SK-N-SH (cell line): ENCODE measurements at regions not wholly inside any gene's neighbourhood (a gene's known extent, or its start where the extent isn't known, plus 50 kb on each side); places are given as distances from the start of the nearest gene placed in this dataset.

Experiments
- CTCF ChIA-PET: fragments of 300-600, 350-600 bp; formaldehyde crosslinking; extraction: SDS; loops from one replicate; lab custom pipeline; 2021; lab: Yijun Ruan, JAX
- POLR2A ChIA-PET: fragments of 350-600 bp; sonication (Branson Sonifier 250); formaldehyde crosslinking; extraction: SDS; loops from one replicate; lab custom pipeline; 2020; ENCODE audit warnings: antibody characterized with exemption, inconsistent platforms; lab: Yijun Ruan, JAX
- DNase-seq: peaks from one replicate; pipeline ENCODE4 v3.0.0; 2012
- H2AFZ ChIP-seq: fragments of 200-600 bp; sonication (generic); 2 replicates; pipeline ENCODE4 v1.8.1; 2016; ENCODE audit warnings: antibody characterized with exemption, mild to moderate bottlenecking, low read depth
- H3F3A ChIP-seq: fragments of 200-600 bp; sonication (generic); replicated peaks from 2 replicates; pipeline ENCODE3; 2016; ENCODE audit warnings: antibody characterized with exemption, mild to moderate bottlenecking; ENCODE audit not compliant: insufficient read depth
- H3K27ac ChIP-seq, 2 experiments: fragments of 200-500 bp in 1 of 2; fragments of 200-600 bp in 1 of 2; sonication (Bioruptor generic) in 1 of 2; sonication (generic), shearing (Covaris generic) in 1 of 2; 2 replicates each; pipeline versions ENCODE4 v1.5.1 to v1.6.1; 2014 to 2016; ENCODE audit warnings: low read depth in 2 of 2, inconsistent platforms in 1 of 2, low read length in 1 of 2, mild to moderate bottlenecking in 1 of 2, mixed read lengths in 1 of 2
- H3K27me3 ChIP-seq: fragments of 200-600 bp; sonication (generic), shearing (Covaris generic); 2 replicates; pipeline ENCODE4 v1.6.1; 2016; ENCODE audit warnings: mixed run types; ENCODE audit not compliant: insufficient read depth
- H3K36me3 ChIP-seq, 2 experiments: fragments of 200-500 bp in 1 of 2; fragments of 200-600 bp in 1 of 2; sonication (Bioruptor generic) in 1 of 2; sonication (generic) in 1 of 2; replicated peaks in 1 of 2; 2 replicates each; pipeline versions ENCODE3 to v1.5.1; 2014 to 2016; ENCODE audit warnings: low read length in 1 of 2, mild to moderate bottlenecking in 1 of 2; ENCODE audit not compliant: insufficient read depth in 2 of 2, control insufficient read depth in 1 of 2
- H3K4me1 ChIP-seq, 2 experiments: fragments of 200-500 bp in 1 of 2; fragments of 200-600 bp in 1 of 2; sonication (Bioruptor generic) in 1 of 2; sonication (generic), shearing (Covaris generic) in 1 of 2; 2 replicates each; pipeline versions ENCODE4 v1.5.1 to v1.6.1; 2014 to 2016; ENCODE audit warnings: low read depth in 1 of 2, low read length in 1 of 2, mixed run types in 1 of 2; ENCODE audit not compliant: insufficient read depth in 2 of 2, control insufficient read depth in 1 of 2
- H3K4me2 ChIP-seq: fragments of 200-600 bp; sonication (generic), shearing (Covaris generic); 2 replicates; pipeline ENCODE4 v1.6.1; 2017; ENCODE audit warnings: mixed run types
- H3K4me3 ChIP-seq, 2 experiments: fragments of 200-500 bp in 1 of 2; fragments of 200-600 bp in 1 of 2; sonication (Bioruptor generic) in 1 of 2; sonication (generic), shearing (Covaris generic) in 1 of 2; 2 replicates each; pipeline versions ENCODE4 v1.5.1 to v1.8.1; 2014 to 2016; ENCODE audit warnings: low read depth in 2 of 2, inconsistent platforms in 1 of 2, low read length in 1 of 2, mild to moderate bottlenecking in 1 of 2, mixed read lengths in 1 of 2, moderate library complexity in 1 of 2
- H3K79me2 ChIP-seq: fragments of 200-600 bp; sonication (generic); 2 replicates; pipeline ENCODE4 v1.8.1; 2017; ENCODE audit warnings: mild to moderate bottlenecking; ENCODE audit not compliant: insufficient read depth
- H3K9ac ChIP-seq: fragments of 200-600 bp; sonication (generic); 2 replicates; pipeline ENCODE4 v1.6.1; 2017; ENCODE audit warnings: mixed run types
- H3K9me2 ChIP-seq: fragments of 200-600 bp; sonication (generic); 2 replicates; pipeline ENCODE4 v1.6.1; 2017; ENCODE audit warnings: mixed run types
- H3K9me3 ChIP-seq: fragments of 200-600 bp; sonication (generic); 2 replicates; pipeline ENCODE4 v1.6.1; 2017; ENCODE audit warnings: mixed run types, mild to moderate bottlenecking, moderate library complexity
- H4K20me1 ChIP-seq: fragments of 200-600 bp; sonication (generic); 2 replicates; pipeline ENCODE4 v1.6.1; 2017; ENCODE audit warnings: mild to moderate bottlenecking, mixed run types; ENCODE audit not compliant: insufficient read depth
- ELF1 ChIP-seq: IDR thresholded peaks from 2 replicates; pipeline ENCODE4 v1.4.0; 2012
- EP300 ChIP-seq, 2 experiments: IDR thresholded peaks; 2 replicates each; pipeline versions ENCODE4 v1.4.0 to v1.6.1; 2012; ENCODE audit warnings: borderline replicate concordance in 1 of 2, low read depth in 1 of 2, low read length in 1 of 2
- EZH2phosphoT487 ChIP-seq: fragments of 200-600 bp; sonication (generic); IDR thresholded peaks from 2 replicates; pipeline ENCODE4 v1.6.1; 2017; ENCODE audit warnings: low read depth, mixed run types, mild to moderate bottlenecking, antibody characterized with exemption, moderate library complexity, borderline replicate concordance
- FOSL2 ChIP-seq: IDR thresholded peaks from 2 replicates; pipeline ENCODE4 v1.4.0; 2012; ENCODE audit warnings: low read depth, mild to moderate bottlenecking, moderate library complexity, borderline replicate concordance
- FOXJ3 ChIP-seq: sonication (generic); formaldehyde crosslinking; IDR thresholded peaks from 2 replicates; pipeline ENCODE4 v1.5.1; 2020; ENCODE audit warnings: mild to moderate bottlenecking, missing genetic modification reagents
- FOXM1 ChIP-seq: IDR thresholded peaks from 2 replicates; pipeline ENCODE4 v1.4.0; 2012; ENCODE audit warnings: low read depth, mild to moderate bottlenecking
- IRF3 ChIP-seq: fragments of 150-350 bp; IDR thresholded peaks from 2 replicates; pipeline ENCODE4 v1.6.1; 2016; ENCODE audit warnings: mild to moderate bottlenecking, low read depth, low read length
- JUND ChIP-seq: IDR thresholded peaks from 2 replicates; pipeline ENCODE4 v1.4.0; 2012
- MEF2A ChIP-seq: IDR thresholded peaks from 2 replicates; pipeline ENCODE4 v1.4.0; 2012; ENCODE audit warnings: low read depth, borderline replicate concordance
- NFIC ChIP-seq: IDR thresholded peaks from 2 replicates; pipeline ENCODE4 v1.4.0; 2012; ENCODE audit warnings: borderline replicate concordance
- NRF1 ChIP-seq: IDR thresholded peaks from 2 replicates; pipeline ENCODE4 v1.6.1; 2012; ENCODE audit warnings: low read depth, mild to moderate bottlenecking, low read length
- RAD21 ChIP-seq: IDR thresholded peaks from 2 replicates; pipeline ENCODE4 v1.6.1; 2012; ENCODE audit warnings: mild to moderate bottlenecking, low read length
- REST ChIP-seq: IDR thresholded peaks from 2 replicates; pipeline ENCODE4 v1.6.1; 2012; ENCODE audit warnings: mild to moderate bottlenecking, low read depth, low read length, moderate library complexity
- SMC3 ChIP-seq: IDR thresholded peaks from 2 replicates; pipeline ENCODE4 v1.6.1; 2012; ENCODE audit warnings: low read depth, low read length, improper control_type of control experiment
- USF2 ChIP-seq: fragments of 150-350 bp; IDR thresholded peaks from 2 replicates; pipeline ENCODE4 v1.6.1; 2017; ENCODE audit warnings: antibody characterized with exemption, low read length, low read depth, borderline replicate concordance
- WGBS: methylation state at CpG from one replicate; pipeline ENCODE4 v1.1.6; 2017; ENCODE audit warnings: low lambda C conversion rate; 5-methylcytosine and 5-hydroxymethylcytosine counted together
- TF ChIP-seq, protein P1 (sequence below): fragments of 200-600 bp; sonication (generic); IDR thresholded peaks from 2 replicates; pipeline ENCODE4 v1.6.1; 2017; ENCODE audit warnings: antibody characterized with exemption, mild to moderate bottlenecking, moderate library complexity
- TF ChIP-seq, protein P2 (sequence below): IDR thresholded peaks from 2 replicates; pipeline ENCODE4 v1.4.0; 2012; ENCODE audit warnings: low read depth, borderline replicate concordance
- TF ChIP-seq, protein P3 (sequence below): IDR thresholded peaks from 2 replicates; pipeline ENCODE4 v1.4.0; 2012; ENCODE audit warnings: low read depth
- TF ChIP-seq, protein P4 (sequence below): IDR thresholded peaks from 2 replicates; pipeline ENCODE4 v1.4.0; 2012; ENCODE audit warnings: low read depth, borderline replicate concordance
- TF ChIP-seq, protein P5 (sequence below): IDR thresholded peaks from 2 replicates; pipeline ENCODE4; 2012

DNA sequence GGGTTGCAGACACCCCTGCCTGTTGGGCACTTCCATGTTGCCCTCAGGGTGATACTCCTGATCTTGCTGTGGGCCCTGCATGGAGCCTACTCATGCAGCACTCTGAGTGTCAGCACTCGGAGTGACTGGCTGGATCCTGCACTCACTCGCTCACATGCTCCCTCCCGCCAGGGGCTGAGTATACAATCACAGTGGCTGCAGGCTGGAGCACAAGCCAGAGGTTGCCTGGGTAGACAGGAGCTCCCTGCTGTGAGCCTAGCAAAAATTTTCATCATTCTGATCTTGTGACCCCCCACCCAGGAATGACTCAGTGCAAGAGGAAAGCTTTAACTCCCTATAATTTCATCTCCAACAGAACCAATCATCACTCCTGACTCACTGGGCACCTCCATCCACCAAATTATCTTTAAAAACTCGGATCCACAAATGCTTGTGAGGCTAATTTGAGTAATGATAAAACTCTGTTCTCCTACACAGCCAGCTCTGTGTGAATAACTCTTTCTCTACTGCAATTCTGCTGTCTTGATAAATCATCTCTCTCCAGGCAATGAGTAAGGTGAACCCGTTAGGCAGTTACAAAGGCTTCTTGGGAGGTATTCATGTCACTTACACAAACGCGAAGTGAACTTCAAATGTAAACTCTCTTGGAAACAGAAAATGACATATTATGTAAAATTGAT lies 1180.8 kb upstream of the PABPC4L start:
- ChIA-PET POLR2A (no interaction called here), CTCF (no interaction called here)
- Histone ChIP-seq H3K4me3 (no peak overlapping the region), H4K20me1 (no peaks in the 10 kb centered on the region), H3K79me2 (no peaks in the 10 kb centered on the region), H2AFZ (no peak overlapping the region), H3K9me2 (no peaks in the 10 kb centered on the region), H3K36me3 (no peaks in the 10 kb centered on the region), H3K27ac (no peak overlapping the region), H3K27me3 (no peaks in the 10 kb centered on the region), H3K9ac (no peak overlapping the region), H3K9me3 (no peaks in the 10 kb centered on the region), H3F3A (no peaks in the 10 kb centered on the region), H3K4me1 (no peaks in the 10 kb centered on the region), H3K4me2 (no peak overlapping the region)
- 18% methylated on average over 7 of the region's 7 CpGs for WGBS
- TF ChIP-seq, protein P1, sequence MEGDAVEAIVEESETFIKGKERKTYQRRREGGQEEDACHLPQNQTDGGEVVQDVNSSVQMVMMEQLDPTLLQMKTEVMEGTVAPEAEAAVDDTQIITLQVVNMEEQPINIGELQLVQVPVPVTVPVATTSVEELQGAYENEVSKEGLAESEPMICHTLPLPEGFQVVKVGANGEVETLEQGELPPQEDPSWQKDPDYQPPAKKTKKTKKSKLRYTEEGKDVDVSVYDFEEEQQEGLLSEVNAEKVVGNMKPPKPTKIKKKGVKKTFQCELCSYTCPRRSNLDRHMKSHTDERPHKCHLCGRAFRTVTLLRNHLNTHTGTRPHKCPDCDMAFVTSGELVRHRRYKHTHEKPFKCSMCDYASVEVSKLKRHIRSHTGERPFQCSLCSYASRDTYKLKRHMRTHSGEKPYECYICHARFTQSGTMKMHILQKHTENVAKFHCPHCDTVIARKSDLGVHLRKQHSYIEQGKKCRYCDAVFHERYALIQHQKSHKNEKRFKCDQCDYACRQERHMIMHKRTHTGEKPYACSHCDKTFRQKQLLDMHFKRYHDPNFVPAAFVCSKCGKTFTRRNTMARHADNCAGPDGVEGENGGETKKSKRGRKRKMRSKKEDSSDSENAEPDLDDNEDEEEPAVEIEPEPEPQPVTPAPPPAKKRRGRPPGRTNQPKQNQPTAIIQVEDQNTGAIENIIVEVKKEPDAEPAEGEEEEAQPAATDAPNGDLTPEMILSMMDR: no peak
- no peak for TF ChIP-seq FOXM1
- TF ChIP-seq EP300 (IDR thresholded peaks at IDR 0.05; ENCODE audit: borderline replicate concordance in 1 of 2, low read depth in 1 of 2, low read length in 1 of 2): no peak
- no peak for TF ChIP-seq REST
- TF ChIP-seq EZH2phosphoT487: no peak
- TF ChIP-seq RAD21: no peak
- TF ChIP-seq, protein P2, sequence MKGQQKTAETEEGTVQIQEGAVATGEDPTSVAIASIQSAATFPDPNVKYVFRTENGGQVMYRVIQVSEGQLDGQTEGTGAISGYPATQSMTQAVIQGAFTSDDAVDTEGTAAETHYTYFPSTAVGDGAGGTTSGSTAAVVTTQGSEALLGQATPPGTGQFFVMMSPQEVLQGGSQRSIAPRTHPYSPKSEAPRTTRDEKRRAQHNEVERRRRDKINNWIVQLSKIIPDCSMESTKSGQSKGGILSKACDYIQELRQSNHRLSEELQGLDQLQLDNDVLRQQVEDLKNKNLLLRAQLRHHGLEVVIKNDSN: no peak
- TF ChIP-seq, protein P3, sequence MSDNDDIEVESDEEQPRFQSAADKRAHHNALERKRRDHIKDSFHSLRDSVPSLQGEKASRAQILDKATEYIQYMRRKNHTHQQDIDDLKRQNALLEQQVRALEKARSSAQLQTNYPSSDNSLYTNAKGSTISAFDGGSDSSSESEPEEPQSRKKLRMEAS: no peak
- TF ChIP-seq FOSL2: no peak
- TF ChIP-seq, protein P4, sequence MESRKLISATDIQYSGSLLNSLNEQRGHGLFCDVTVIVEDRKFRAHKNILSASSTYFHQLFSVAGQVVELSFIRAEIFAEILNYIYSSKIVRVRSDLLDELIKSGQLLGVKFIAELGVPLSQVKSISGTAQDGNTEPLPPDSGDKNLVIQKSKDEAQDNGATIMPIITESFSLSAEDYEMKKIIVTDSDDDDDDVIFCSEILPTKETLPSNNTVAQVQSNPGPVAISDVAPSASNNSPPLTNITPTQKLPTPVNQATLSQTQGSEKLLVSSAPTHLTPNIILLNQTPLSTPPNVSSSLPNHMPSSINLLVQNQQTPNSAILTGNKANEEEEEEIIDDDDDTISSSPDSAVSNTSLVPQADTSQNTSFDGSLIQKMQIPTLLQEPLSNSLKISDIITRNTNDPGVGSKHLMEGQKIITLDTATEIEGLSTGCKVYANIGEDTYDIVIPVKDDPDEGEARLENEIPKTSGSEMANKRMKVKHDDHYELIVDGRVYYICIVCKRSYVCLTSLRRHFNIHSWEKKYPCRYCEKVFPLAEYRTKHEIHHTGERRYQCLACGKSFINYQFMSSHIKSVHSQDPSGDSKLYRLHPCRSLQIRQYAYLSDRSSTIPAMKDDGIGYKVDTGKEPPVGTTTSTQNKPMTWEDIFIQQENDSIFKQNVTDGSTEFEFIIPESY: no peak
- no peak for TF ChIP-seq NRF1
- TF ChIP-seq JUND: no peak
- no peak for TF ChIP-seq FOXJ3 (CRISPR knock-in tag)
- no peak for TF ChIP-seq USF2
- TF ChIP-seq ELF1: no peak
- no peak for TF ChIP-seq IRF3
- no peak for TF ChIP-seq SMC3
- no peak for TF ChIP-seq MEF2A
- TF ChIP-seq, protein P5, sequence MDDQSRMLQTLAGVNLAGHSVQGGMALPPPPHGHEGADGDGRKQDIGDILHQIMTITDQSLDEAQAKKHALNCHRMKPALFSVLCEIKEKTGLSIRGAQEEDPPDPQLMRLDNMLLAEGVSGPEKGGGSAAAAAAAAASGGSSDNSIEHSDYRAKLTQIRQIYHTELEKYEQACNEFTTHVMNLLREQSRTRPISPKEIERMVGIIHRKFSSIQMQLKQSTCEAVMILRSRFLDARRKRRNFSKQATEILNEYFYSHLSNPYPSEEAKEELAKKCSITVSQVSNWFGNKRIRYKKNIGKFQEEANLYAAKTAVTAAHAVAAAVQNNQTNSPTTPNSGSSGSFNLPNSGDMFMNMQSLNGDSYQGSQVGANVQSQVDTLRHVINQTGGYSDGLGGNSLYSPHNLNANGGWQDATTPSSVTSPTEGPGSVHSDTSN: no peak
- TF ChIP-seq NFIC: no peak
- DNase-seq: no peak
